Prostate gland (tissue), 2 donors: ENCODE measurements at regions not wholly inside any gene's neighbourhood (a gene's known extent, or its start where the extent isn't known, plus 50 kb on each side); places are given as distances from the start of the nearest gene placed in this dataset.

Source experiments
- DNase-seq: peaks from one replicate; pipeline ENCODE4 v3.0.0-alpha.2; 2019; ENCODE audit warnings: low spot score
- H3K27ac ChIP-seq, 2 donors: fragments of 200-600 bp; sonication (generic); 2 replicates each; pipeline ENCODE4 v1.5.1; 2017 to 2019
- H3K27me3 ChIP-seq: fragments of 200-600 bp; sonication (generic); replicated peaks from 2 replicates; pipeline ENCODE4 v1.5.1; 2019; ENCODE audit not compliant: insufficient read depth
- H3K36me3 ChIP-seq, 2 donors: fragments of 200-600 bp; sonication (generic); 1 replicate in 1 of 2; 2 replicates in 1 of 2; pipeline versions ENCODE4 v1.5.1 to v1.8.1; 2017 to 2019
- H3K4me1 ChIP-seq: fragments of 200-600 bp; sonication (generic); replicated peaks from 2 replicates; pipeline ENCODE4 v1.5.1; 2019
- H3K4me3 ChIP-seq, 2 donors: fragments of 200-600 bp; sonication (generic); 2 replicates each; pipeline ENCODE4 v1.5.1; 2017 to 2019
- H3K9me3 ChIP-seq: fragments of 200-600 bp; sonication (generic); 2 replicates; pipeline ENCODE4 v1.5.1; 2017
- CTCF ChIP-seq, 4 experiments: fragments of 200-600 bp in 2 of 4; fragments of 450-650 bp in 2 of 4; sonication (generic) in 2 of 4; IDR thresholded peaks; 1 replicate in 3 of 4; 2 replicates in 1 of 4; pipeline ENCODE4 v1.5.1; 2016 to 2019; ENCODE audit warnings: antibody characterized with exemption in 4 of 4, mild to moderate bottlenecking in 2 of 4, moderate library complexity in 2 of 4
- POLR2A ChIP-seq: fragments of 450-650 bp; IDR thresholded peaks from one replicate; pipeline ENCODE4 v1.6.1; 2016; ENCODE audit warnings: antibody characterized with exemption, mild to moderate bottlenecking
- POLR2AphosphoS5 ChIP-seq: sonication (generic); formaldehyde crosslinking; IDR thresholded peaks from one replicate; pipeline ENCODE4 v1.6.1; 2017; ENCODE audit warnings: antibody characterized with exemption
- WGBS: methylation state at CpG from one replicate; pipeline ENCODE4 v1.1.5; 2018; 5-methylcytosine and 5-hydroxymethylcytosine counted together
- intact Hi-C: fragments of 100-400 bp; cut with DNase I; formaldehyde crosslinking; loops from one replicate; pipeline ENCODE4 v1.14.2; 2022

- TF ChIP-seq POLR2A = no peak
- no peak for TF ChIP-seq POLR2AphosphoS5
- TF ChIP-seq CTCF (IDR thresholded peaks at IDR 0.05) = no peak
- no peaks in the 10 kb centered on the region for H3K27me3 ChIP-seq
- no peak for DNase-seq
- WGBS = 92% methylated on average over 3 of the region's 3 CpGs
- no peaks in the 10 kb centered on the region for H3K9me3 ChIP-seq
- H3K36me3 ChIP-seq = no peaks in the 10 kb centered on the region
- H3K4me3 ChIP-seq = no peak overlapping the region
- intact Hi-C loops = no loop called here
- no peak overlapping the region for H3K27ac ChIP-seq
- no peaks in the 10 kb centered on the region for H3K4me1 ChIP-seq
Observed at GRCh38 chr13:55073000-55073399, 2044.4 kb downstream of the OLFM4 start.

- Histone ChIP-seq H3K27ac (no peak overlapping the region), H3K27me3 (no peaks in the 10 kb centered on the region), H3K36me3 (no peaks in the 10 kb centered on the region), H3K4me3 (no peak overlapping the region), H3K9me3 (no peaks in the 10 kb centered on the region), H3K4me1 (no peaks in the 10 kb centered on the region)
- intact Hi-C loops = no loop called here
- TF ChIP-seq POLR2A = no peak
- no peak for TF ChIP-seq CTCF (IDR thresholded peaks at IDR 0.05)
- TF ChIP-seq POLR2AphosphoS5 = no peak
- WGBS = 90% methylated on average over 5 of the region's 5 CpGs
- no peak for DNase-seq
Observed at GRCh38 chr13:55084630-55085029, 2056.0 kb downstream of the OLFM4 start.

- WGBS = 93% methylated on average over 2 of the region's 2 CpGs
- no peaks in the 10 kb centered on the region for H3K27me3 ChIP-seq
- H3K4me1 ChIP-seq = no peaks in the 10 kb centered on the region
- H3K4me3 ChIP-seq = no peak overlapping the region
- no peaks in the 10 kb centered on the region for H3K36me3 ChIP-seq
- no peaks in the 10 kb centered on the region for H3K9me3 ChIP-seq
- TF ChIP-seq CTCF (IDR thresholded peaks at IDR 0.05) = no peak
- no peak for TF ChIP-seq POLR2AphosphoS5
- TF ChIP-seq POLR2A = no peak
- H3K27ac ChIP-seq = no peak overlapping the region
- DNase-seq = no peak
- intact Hi-C loops = no loop called here
Observed at GRCh38 chr13:55087085-55087484, 2053.6 kb upstream of the PRR20A start.

GRCh38 chr13:55090612-55091011 is 2050.1 kb upstream of the PRR20A start:
- Histone ChIP-seq H3K9me3 (no peaks in the 10 kb centered on the region), H3K4me1 (no peaks in the 10 kb centered on the region), H3K4me3 (no peak overlapping the region), H3K27me3 (no peaks in the 10 kb centered on the region), H3K27ac (no peak overlapping the region), H3K36me3 (no peaks in the 10 kb centered on the region)
- TF ChIP-seq CTCF (IDR thresholded peaks at IDR 0.05) = no peak
- TF ChIP-seq POLR2AphosphoS5 = no peak
- DNase-seq = no peak
- intact Hi-C loops = no loop called here

- H3K27ac ChIP-seq = no peak overlapping the region
- H3K9me3 ChIP-seq = no peaks in the 10 kb centered on the region
- TF ChIP-seq CTCF (IDR thresholded peaks at IDR 0.05) = no peak
- no peak for TF ChIP-seq POLR2AphosphoS5
- no peak for TF ChIP-seq POLR2A
- H3K36me3 ChIP-seq = no peaks in the 10 kb centered on the region
- H3K4me1 ChIP-seq = no peaks in the 10 kb centered on the region
- H3K4me3 ChIP-seq = no peak overlapping the region
- 45% methylated on average over 1 of the region's 1 CpG for WGBS
- no peak for DNase-seq
- H3K27me3 ChIP-seq = no peaks in the 10 kb centered on the region
- intact Hi-C loops = no loop called here
Observed at GRCh38 chr13:55091172-55091571, 2049.5 kb upstream of the PRR20A start.
